ENCODE measurements at regions not wholly inside any gene's neighbourhood (a gene's known extent, or its start where the extent isn't known, plus 50 kb on each side); places are given as distances from the start of the nearest gene placed in this dataset.
"Not testable (repeated sequence)": the region's sequence is repeated elsewhere in the genome, so short reads cannot be mapped to it uniquely, and the experiment has no call there.

- CTCF ChIA-PET; H3K27ac ChIP-seq (ENCODE audit: extremely low read depth, low read depth, low read length); H3K4me1 ChIP-seq (ENCODE audit: control insufficient read depth, insufficient read depth, low read length); H3K36me3 ChIP-seq (ENCODE audit: control insufficient read depth in 2 of 2, insufficient read depth in 1 of 2, low read length in 2 of 2); H3K4me3 ChIP-seq (ENCODE audit: low read depth, low read length); POLR2A ChIA-PET; H3K9me3 ChIP-seq (ENCODE audit: control insufficient read depth, insufficient read depth, low read depth, low read length): not testable (repeated sequence)
These were observed 62.3 kb upstream of the UGT2A3 start for GRCh38 chr4:69013933-69014332.

DNA sequence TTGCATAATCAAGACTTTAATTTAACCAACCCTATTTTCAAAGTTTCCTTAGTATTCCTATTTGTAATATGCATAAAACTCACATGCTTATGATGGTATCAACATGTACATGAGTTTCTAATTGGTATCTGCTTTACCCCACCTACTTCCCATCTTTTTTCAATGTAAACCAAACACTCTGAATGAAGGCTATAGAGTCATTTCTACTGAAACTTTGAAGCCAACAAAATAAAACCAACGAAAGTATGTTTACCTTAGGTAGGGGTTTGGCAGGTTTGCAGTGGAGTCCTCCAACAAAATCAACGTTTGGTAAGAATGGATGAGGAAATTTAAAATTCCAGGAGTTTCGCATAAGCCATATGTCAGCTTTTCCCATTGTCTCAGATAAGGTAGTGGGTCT lies 66.4 kb upstream of the UGT2A3 start:
- H3K4me1 ChIP-seq (ENCODE audit: control insufficient read depth, insufficient read depth, low read length); H3K4me3 ChIP-seq (ENCODE audit: low read depth, low read length); H3K27ac ChIP-seq (ENCODE audit: extremely low read depth, low read depth, low read length); H3K9me3 ChIP-seq (ENCODE audit: control insufficient read depth, insufficient read depth, low read depth, low read length); POLR2A ChIA-PET; CTCF ChIA-PET; H3K36me3 ChIP-seq (ENCODE audit: control insufficient read depth in 2 of 2, insufficient read depth in 1 of 2, low read length in 2 of 2): not testable (repeated sequence)

DNA sequence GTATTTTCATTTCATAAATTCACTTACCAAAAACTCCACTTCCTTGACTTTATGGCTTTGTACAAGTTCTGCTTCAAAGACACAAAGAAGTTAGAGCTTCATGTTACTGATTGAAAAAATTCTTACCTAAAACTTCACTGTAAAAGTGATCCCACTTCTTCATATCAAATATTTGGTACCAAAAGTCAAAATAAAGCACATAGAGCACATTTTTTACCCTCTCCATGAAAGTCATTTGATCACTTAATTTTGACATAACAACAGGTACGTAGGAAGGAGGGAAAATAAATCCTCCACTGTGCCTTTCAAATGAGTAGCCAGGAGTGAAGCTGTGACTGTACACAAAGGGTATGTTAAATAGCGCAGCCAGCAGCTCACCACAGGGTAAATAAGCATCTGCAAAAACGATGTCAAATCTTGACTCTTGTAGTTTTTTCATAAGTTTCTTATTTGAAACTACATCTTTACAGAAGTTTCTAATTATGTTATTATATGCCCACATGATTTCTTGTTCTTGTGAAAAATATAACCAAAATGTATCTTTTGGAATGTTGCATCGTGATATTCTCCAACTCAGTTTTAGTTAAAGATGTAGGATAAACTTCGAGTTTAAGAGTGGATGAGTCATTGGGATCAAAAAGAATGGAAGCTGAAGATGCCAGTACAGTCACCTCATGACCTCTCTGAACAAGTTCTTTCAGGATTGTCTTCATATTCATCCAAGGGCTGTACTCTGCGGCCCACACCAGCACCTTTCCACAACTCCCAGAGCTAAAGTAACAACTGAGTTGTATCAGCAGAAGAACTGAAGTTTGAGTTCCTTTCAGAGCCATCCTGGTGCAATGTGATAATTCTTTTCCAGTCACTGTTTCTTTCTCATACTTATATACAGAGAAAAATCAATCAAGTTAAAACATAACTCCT lies 68.2 kb upstream of the UGT2A3 start:
- not testable (repeated sequence) for H3K27ac ChIP-seq (ENCODE audit: extremely low read depth, low read depth, low read length)

DNA sequence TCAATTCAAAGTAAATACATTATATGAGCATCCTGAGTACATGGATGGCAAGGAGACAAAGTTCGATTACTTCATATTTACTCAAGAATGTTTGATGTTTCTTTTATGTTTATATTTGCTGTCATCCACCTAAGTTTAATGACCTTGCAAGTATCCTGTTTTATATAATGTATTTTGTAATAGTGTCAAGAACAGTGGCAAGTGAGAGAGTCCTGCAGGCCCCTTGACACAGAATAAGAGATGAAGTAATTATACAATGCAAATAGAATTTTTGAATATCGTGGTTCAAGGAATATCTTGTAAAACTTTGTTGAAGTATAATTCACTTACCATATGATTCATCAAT lies 68.8 kb upstream of the UGT2A3 start:
- H3K27ac ChIP-seq (ENCODE audit: extremely low read depth, low read depth, low read length); H3K36me3 ChIP-seq (ENCODE audit: control insufficient read depth in 2 of 2, insufficient read depth in 1 of 2, low read length in 2 of 2); H3K9me3 ChIP-seq (ENCODE audit: control insufficient read depth, insufficient read depth, low read depth, low read length); H3K4me3 ChIP-seq (ENCODE audit: low read depth, low read length); H3K4me1 ChIP-seq (ENCODE audit: control insufficient read depth, insufficient read depth, low read length); CTCF ChIA-PET; POLR2A ChIA-PET: not testable (repeated sequence)

More for the DNA sequence above, 68.2 kb upstream of the UGT2A3 start:
- POLR2A ChIA-PET; H3K4me3 ChIP-seq (ENCODE audit: low read depth, low read length); H3K9me3 ChIP-seq (ENCODE audit: control insufficient read depth, insufficient read depth, low read depth, low read length); H3K4me1 ChIP-seq (ENCODE audit: control insufficient read depth, insufficient read depth, low read length); CTCF ChIA-PET; H3K36me3 ChIP-seq (ENCODE audit: control insufficient read depth in 2 of 2, insufficient read depth in 1 of 2, low read length in 2 of 2): not testable (repeated sequence)

- no peak overlapping the region for H3K27ac ChIP-seq (ENCODE audit: extremely low read depth, low read depth, low read length)
- H3K4me1 ChIP-seq (ENCODE audit: control insufficient read depth, insufficient read depth, low read length) = no peaks in the 10 kb centered on the region
- no peak overlapping the region for H3K4me3 ChIP-seq (ENCODE audit: low read depth, low read length)
- no peaks in the 10 kb centered on the region for H3K36me3 ChIP-seq (ENCODE audit: control insufficient read depth in 2 of 2, insufficient read depth in 1 of 2, low read length in 2 of 2)
- ChIA-PET CTCF (interaction anchor here (0.7 to 1.8 kb wide), 2 partner anchors 473 to 527 kb away, joined by 3 to 5 read pairs; no protein-coding TSS in a partner anchor), POLR2A (no interaction called here)
- H3K9me3 ChIP-seq (ENCODE audit: control insufficient read depth, insufficient read depth, low read depth, low read length) = no peaks in the 10 kb centered on the region
- no peak for TF ChIP-seq ZSCAN16 (tag by site-specific recombination; IDR thresholded peaks at IDR 0.05)
These were observed 70.9 kb upstream of the UGT2B7 start for GRCh38 chr4:69025191-69025998.

DNA sequence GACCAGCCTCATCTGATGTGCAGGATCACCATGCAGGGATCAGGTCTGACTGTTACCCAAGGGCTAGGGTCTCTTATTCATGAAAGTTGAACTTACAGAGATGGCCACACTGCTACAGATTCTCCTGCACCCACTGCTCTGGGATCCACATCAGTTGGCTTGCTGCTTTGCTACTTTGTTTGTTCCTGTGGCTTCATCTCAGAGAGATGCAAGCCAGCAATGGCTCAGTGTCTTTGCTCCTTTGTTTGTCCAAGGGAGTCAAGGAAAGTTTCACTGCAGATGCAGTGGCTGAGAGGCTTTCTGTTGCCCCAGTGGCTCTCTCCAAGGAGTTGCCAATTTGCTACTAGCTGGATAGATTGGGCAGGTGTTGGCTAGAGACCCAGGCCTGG lies 70.3 kb upstream of the UGT2B7 start:
- Histone ChIP-seq H3K4me3 (ENCODE audit: low read depth, low read length) (no peak overlapping the region), H3K4me1 (ENCODE audit: control insufficient read depth, insufficient read depth, low read length) (no peaks in the 10 kb centered on the region), H3K9me3 (ENCODE audit: control insufficient read depth, insufficient read depth, low read depth, low read length) (no peaks in the 10 kb centered on the region), H3K36me3 (ENCODE audit: control insufficient read depth in 2 of 2, insufficient read depth in 1 of 2, low read length in 2 of 2) (no peaks in the 10 kb centered on the region), H3K27ac (ENCODE audit: extremely low read depth, low read depth, low read length) (no peak overlapping the region)
- POLR2A ChIA-PET = no interaction called here
- CTCF ChIA-PET = no interaction called here
- TF ChIP-seq PRDM1 (tag by site-specific recombination; IDR thresholded peaks at IDR 0.05) = no peak
- TF ChIP-seq BCL11A (tag by site-specific recombination; IDR thresholded peaks at IDR 0.05; ENCODE audit: low read depth) = no peak
- no peak for TF ChIP-seq ZNF626 (tag by site-specific recombination; IDR thresholded peaks at IDR 0.05)
- TF ChIP-seq ZBTB48 (tag by site-specific recombination; IDR thresholded peaks at IDR 0.05) = no peak
- no peak for TF ChIP-seq BCL11B (tag by site-specific recombination; IDR thresholded peaks at IDR 0.05; ENCODE audit: low read depth)
- TF ChIP-seq, protein P1, sequence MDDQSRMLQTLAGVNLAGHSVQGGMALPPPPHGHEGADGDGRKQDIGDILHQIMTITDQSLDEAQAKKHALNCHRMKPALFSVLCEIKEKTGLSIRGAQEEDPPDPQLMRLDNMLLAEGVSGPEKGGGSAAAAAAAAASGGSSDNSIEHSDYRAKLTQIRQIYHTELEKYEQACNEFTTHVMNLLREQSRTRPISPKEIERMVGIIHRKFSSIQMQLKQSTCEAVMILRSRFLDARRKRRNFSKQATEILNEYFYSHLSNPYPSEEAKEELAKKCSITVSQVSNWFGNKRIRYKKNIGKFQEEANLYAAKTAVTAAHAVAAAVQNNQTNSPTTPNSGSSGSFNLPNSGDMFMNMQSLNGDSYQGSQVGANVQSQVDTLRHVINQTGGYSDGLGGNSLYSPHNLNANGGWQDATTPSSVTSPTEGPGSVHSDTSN (CRISPR knock-in tag; IDR thresholded peaks at IDR 0.05) = no peak
- TF ChIP-seq, protein P2, sequence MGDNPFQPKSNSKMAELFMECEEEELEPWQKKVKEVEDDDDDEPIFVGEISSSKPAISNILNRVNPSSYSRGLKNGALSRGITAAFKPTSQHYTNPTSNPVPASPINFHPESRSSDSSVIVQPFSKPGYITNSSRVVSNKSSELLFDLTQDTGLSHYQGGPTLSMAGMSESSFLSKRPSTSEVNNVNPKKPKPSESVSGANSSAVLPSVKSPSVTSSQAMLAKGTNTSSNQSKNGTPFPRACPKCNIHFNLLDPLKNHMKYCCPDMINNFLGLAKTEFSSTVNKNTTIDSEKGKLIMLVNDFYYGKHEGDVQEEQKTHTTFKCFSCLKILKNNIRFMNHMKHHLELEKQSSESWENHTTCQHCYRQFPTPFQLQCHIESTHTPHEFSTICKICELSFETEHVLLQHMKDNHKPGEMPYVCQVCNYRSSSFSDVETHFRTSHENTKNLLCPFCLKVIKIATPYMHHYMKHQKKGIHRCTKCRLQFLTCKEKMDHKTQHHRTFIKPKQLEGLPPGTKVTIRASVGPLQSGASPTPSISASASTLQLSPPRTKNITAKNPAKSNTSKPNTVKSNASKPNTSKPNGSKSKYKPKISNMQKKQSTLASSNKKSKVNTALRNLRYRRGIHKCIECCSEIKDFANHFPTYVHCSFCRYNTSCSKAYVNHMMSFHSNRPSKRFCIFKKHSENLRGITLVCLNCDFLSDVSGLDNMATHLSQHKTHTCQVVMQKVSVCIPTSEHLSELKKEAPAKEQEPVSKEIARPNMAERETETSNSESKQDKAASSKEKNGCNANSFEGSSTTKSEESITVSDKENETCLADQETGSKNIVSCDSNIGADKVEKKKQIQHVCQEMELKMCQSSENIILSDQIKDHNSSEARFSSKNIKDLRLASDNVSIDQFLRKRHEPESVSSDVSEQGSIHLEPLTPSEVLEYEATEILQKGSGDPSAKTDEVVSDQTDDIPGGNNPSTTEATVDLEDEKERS (tag by site-specific recombination; IDR thresholded peaks at IDR 0.05) = no peak
- no peak for TF ChIP-seq ZNF530 (tag by site-specific recombination; IDR thresholded peaks at IDR 0.05; ENCODE audit: low read depth)
- TF ChIP-seq ZNF157 (tag by site-specific recombination; IDR thresholded peaks at IDR 0.05) = no peak
- no peak for TF ChIP-seq ZNF362 (tag by site-specific recombination; IDR thresholded peaks at IDR 0.05)
- TF ChIP-seq ZNF211 (tag by site-specific recombination; IDR thresholded peaks at IDR 0.05; ENCODE audit: low read depth) = no peak
- no peak for TF ChIP-seq MEIS1 (CRISPR knock-in tag; IDR thresholded peaks at IDR 0.05; ENCODE audit: borderline replicate concordance)
- TF ChIP-seq ZNF311 (tag by site-specific recombination; IDR thresholded peaks at IDR 0.05; ENCODE audit: borderline replicate concordance) = no peak

All from HEK293 (cell line).